ENCODE measurements at regions not wholly inside any gene's neighbourhood (a gene's known extent, or its start where the extent isn't known, plus 50 kb on each side); places are given as distances from the start of the nearest gene placed in this dataset.
"Not testable (repeated sequence)": the region's sequence is repeated elsewhere in the genome, so short reads cannot be mapped to it uniquely, and the experiment has no call there.

- no peak for DNase-seq
These were observed 286.7 kb downstream of the INHBA start for GRCh38 chr7:41416208-41416595.

GRCh38 chr7:41415471-41416207 lies 287.3 kb downstream of the INHBA start:
- DNase-seq: no peak

DNA sequence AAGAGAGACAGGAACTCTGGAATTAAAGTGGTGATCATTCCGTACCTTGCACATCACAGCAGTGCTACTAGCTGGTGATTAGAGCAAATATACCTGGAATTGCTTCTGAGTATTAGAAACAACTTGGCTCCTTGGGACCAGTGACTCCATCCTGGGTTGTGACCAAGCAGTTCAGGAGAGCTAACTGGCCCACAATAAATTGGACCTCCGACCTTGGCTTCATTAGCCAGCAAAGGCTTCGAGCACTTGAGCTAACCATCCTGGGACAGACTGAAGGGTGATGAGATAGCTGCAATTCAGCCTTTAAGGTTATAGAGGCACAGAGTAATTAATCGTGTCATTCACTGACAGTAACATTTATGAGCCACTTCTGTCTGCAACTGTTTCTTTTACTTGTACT lies 287.8 kb downstream of the INHBA start:
- no peak for DNase-seq

DNA sequence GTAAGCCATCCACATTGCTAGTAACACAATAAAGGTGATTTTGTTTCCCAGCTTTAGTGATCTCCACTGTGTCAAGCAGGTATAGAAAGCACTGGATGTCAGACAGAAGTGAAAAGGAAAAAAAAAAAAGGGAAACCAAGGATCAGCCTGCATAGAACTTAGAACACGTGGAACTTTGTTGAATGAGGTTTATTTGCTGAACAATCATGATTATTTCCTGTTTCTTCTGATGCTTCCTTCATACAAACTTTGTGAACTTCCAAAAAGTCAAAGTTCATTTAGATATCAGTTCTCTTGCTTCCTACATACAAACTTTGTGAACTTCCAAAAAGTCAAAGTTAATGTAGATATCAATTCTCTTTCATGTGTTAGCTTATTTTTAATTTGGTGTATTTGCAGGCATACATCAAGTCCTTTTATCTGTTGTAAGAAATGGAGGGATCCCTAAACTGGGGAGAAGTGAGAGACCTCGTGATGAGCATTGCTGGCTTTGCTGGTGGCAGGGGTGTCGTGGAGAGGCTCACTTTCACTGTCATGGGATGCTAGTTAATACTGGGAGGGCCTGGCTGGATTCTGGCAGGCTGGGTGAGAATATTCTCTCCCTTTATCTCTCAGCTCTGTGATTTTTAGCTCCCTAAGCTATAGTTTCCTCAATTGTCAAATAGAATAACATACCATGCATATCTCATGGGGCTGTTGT lies 298.4 kb downstream of the INHBA start:
- DNase-seq: no peak

DNA sequence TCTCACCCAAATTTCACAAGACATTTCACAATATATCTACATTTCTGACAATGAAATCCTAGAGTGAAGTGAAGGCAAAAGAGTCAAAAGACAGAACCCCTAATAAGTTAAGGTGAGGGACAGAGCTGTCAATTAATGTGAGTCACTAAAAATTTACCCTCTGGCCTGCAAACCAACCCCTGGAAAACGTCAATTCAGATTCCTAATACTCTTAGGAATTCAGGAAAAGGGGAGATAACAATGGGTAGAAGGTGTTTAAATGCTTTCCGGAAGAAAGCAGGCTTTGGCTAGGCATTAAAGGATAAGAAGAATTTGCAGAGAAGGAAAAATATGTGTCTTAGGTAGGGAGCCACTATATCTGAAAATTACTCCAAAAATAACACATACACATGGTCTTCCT lies 299.6 kb downstream of the INHBA start:
- DNase-seq: no peak

DNA sequence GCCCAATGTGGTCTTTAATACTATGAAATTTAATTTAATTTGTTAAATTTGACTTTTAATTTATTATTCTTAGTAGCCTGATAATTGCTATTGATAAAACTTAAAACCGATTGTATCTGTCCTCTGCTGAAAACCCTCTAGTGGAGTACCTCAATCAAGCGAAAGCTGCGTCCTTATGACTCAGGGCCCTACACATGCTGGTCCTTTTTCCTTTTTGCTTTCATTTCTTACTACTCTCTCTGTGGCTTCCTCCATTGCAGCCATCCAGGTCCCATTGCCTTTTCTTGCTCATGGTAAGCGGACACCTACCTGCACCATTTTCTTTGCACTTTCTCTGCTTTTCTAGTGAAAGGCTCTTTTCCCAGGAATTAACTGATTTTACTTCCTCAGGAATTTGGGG lies 301.1 kb downstream of the INHBA start:
- no peak for DNase-seq

DNA sequence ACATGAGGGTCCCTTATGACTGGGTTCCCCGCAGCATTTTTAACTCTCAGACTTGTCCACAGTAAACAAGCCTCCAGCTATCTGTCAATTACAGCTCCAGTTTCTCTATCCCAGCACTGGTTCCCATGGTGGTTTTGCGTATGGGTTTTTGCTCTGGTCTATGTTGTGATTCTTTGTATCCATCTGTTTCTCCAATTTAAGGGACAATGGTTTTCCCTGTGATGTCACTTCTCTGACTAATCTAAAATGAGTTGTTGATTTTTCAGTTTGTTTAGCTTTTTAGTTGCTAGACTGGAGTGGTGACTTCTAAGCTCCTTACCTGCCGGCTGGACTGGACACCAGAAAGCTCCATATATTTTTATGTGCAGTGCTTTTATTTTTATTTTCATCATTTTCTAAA lies 303.7 kb downstream of the INHBA start:
- no peak for DNase-seq

DNA sequence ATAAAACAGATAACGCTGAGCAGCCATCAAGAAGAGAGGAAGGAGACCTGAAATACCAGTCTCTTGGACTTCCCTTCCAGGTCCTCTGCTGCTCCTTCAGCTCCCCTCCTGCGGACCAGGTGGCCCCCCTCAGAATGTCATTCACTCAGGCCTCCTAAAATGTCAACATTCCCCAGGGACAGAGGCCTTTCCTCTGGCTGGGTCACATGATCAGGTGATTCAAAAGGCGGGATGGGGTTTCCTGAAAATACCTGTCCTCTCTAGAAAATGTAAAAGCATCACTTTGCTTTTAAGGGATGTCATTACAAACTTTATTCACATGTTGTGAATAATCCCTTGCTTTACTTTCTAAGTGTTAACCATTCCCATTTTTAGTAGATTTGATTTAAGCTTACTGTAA lies 311.1 kb downstream of the INHBA start:
- DNase-seq: no peak

DNA sequence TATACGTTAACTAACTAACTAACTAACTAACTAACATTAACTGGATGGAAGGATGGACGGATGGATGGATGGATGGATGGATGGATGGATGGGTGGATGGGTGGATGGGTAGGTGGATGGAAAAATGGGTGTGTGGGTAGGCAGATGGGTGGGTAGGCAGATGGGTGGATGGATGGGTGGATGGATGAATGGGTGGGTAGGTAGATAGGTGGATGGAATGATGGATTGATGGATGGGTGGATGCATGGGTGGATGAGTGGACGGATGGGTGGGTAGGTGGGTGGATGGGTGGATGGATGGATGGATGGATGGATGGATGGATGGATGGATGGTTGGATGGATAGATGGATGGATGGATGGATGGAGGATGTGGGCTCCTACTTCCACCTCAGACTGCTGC lies 314.0 kb downstream of the INHBA start:
- not testable (repeated sequence) for DNase-seq

- DNase-seq: no peak
These were observed 316.9 kb downstream of the INHBA start for GRCh38 chr7:41385996-41386395.

- DNase-seq: no peak
These were observed 318.5 kb downstream of the INHBA start for GRCh38 chr7:41384418-41384817.

DNA sequence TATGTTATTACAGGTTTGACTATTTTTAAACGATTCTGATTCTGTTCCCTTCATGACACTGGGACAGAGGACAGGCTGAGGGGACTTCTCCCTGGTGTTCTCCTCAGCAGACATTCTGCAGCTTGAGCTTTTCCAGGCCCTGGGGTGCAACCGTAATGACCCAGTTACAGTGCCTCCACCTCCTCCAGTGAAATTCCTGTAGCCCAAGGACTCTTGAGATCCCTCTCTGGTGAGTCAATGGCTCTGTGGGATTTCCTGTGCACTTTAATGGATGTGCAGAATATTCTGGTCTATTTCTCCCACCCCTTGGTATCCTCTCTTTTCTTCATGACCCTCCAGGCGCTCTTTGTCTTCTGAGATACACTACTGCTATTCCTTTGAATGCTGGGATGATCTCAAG lies 319.3 kb downstream of the INHBA start:
- no peak for DNase-seq

DNA sequence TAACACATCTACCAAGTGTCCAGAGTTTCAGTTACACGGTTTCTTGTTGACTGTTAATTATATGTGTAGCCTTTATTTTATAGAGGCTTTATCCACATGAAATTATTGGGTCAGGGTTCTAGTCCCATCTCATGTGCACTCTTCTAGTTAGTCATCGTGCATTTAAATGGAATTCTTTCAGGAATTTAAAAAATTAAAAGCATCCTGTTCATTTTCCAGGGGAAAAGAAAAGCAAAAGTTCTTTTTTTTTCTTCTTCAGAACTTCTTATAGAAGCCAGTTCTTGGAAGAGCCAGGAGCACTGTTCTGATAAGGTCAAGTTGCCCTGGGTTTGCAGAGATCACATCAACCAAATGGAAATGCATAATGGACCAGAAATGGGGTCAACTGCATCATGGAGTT lies 324.7 kb downstream of the INHBA start:
- DNase-seq: no peak

DNA sequence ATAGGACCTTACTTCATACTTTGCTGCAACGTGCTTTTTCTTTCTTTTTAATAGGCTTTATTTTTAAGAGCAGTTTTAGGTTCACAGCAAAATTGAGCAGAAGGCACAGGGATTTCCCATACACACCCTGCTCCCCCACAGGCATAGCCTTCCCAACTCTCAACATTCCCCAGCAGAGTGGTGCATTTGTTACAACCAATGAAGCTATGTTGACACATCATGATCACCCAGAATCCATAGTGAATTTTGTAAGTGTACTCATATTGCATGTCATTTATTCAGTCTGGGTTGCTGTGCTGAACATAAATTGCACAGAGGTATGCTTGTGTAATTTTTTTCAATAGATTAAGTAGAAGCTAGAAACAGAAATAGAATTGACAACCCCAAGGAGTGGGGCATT lies 327.3 kb downstream of the INHBA start:
- no peak for DNase-seq

DNA sequence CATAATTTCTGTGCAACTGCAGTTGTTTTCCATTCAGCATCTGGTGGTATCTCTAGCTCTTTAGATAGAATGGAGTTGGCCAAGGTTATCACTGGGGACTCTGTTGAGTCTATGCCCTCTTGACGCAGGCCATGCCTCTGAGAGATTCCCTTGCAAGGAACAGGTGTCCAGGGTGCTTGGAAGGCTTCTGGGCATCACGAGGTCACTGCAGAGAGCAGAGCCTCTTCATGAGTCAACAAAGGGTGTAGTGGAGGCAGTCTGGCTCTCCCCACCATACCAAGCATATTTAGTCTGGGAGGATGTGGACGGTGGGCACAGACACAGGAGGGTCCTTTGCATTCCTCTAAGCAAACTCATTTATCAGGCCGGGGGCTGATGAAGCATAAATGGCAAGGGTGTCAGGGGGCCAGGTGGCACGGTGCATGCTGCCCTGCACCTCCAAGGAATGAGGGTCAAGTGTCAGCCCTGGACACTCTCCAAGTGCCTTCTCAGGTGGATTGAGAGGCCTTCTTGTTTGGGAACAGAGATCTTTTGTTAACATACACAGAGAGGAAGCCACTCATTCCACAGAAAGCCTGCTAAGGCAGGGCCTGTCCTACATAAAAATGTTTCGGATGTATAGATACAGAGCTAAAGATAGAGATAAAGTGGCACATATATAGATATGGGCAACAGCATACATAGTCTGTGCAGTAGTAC lies 328.6 kb downstream of the INHBA start:
- DNase-seq: no peak

DNA sequence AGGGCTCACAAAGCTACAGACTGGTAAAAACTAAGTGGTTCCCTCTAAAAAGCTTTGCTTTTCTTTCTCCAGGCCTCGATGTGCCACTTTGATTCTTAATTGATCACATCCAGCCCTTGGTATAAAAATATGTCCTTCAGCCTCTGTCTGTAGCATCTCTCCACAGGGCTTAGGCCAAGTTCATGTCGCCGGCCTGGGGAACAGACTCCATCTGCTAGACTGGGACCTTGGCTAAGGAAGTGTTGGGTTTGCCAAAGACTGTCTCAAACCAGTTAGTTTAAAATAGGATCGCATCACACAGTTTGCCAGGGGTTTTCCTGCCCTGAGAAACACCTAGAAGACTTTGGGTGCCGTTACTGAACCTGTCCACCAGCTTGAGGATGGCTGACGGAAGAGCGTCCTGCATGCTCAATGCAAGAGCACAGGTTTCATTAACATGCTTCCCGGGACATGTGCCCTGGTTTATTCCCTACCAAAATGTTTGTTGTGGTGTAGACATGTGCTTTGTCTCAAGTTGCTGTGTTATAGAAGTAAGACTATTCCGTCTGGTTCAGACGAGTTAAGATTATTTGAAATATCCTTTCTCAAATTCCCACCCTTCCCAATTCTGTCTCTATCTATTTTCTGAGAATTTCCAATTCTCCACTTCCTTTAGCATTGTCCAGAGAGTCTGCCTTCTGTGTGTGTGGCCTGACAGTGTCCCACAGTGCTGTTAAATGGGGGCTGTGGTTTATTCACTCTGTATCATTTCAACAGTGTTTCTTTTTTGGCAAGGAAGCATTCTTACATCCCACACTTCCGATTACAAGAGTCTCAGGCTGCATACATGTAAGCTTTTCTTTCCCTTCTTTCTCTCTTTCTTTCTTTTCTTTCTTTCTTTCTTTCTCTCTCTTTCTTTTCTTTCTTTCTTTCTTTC lies 334.7 kb downstream of the INHBA start:
- DNase-seq: no peak

- DNase-seq: no peak
These were observed 351.8 kb downstream of the INHBA start for GRCh38 chr7:41351091-41351490.

- no peak for DNase-seq
These were observed 356.0 kb downstream of the INHBA start for GRCh38 chr7:41346878-41347277.

DNA sequence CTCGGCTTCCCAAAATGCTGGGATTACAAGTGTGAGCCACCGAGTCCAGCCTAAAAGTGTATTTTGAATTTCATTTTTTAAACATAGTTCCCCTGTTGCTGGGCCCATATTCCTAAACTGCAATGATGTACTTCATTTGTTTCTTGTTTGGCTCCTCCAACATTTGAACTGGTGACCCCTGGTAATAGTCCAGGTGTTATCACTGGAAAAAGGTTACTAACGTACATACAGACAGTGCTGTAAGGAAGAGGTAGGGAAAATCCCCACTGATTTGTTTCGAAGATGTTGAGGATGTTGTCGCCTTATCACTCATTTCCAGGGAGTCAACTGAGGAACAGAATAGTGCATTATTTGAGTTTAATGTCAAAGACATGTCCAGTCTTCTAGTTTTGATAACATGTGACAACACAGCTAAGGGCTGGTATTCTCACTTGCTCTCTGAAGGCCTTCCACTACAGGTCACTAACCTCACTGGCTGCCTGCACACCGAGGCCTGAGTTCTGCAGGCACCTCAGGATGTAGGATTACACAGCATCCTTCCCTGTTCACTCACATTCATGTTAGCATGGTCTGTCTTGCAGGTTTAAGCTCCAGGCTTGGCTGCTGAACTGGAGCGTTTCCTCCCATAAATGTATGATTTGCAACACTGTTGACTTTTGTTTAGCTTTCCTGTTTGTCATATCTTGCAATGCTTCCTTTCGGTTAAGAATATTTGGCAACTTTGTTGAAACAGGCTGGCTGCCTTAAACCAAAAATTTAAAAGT lies 362.8 kb downstream of the INHBA start:
- no peak for DNase-seq

- no peak for DNase-seq
These were observed 365.9 kb downstream of the INHBA start for GRCh38 chr7:41336981-41337380.

DNA sequence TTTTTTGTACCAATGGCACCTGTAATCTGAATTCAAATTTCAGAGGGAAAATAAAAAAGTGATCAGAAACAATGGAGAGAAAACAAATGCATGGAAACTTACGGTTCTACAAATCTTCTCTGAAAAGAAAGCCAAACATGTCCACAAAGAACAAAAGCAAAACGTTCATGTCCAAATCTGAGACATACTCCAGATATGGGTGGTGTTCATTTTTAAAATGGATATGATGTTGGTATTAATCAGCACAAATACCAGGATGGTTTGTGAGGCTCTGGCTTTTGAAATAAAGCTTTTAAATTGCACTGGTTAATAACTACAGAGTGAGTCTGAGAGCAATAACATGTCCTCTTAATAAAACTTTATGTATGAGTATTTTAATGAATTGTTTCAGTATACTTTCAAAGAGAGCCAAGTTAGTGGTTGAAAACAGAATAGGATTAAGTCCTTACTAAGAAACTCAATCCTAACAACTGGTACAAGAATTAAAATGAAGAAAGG lies 366.4 kb downstream of the INHBA start:
- DNase-seq: no peak
